NCI-H1092 treated with DMSO at 0.1 percent for 48 hours (cell line): ENCODE measurements at regions not wholly inside any gene's neighbourhood (a gene's known extent, or its start where the extent isn't known, plus 50 kb on each side); places are given as distances from the start of the nearest gene placed in this dataset.
"Not testable (repeated sequence)": the region's sequence is repeated elsewhere in the genome, so short reads cannot be mapped to it uniquely, and the experiment has no call there.

Experiments
- DNase-seq: peaks from one replicate; lab custom pipeline; 2025; lab: John Stamatoyannopoulos, UW

GRCh38 chr4:159939681-159940080, 836.8 kb downstream of the RAPGEF2 start:
- not testable (repeated sequence) for DNase-seq

GRCh38 chr4:159941076-159941475, 838.2 kb downstream of the RAPGEF2 start:
- DNase-seq = no peak

- DNase-seq = no peak
These were observed 841.6 kb downstream of the RAPGEF2 start for GRCh38 chr4:159944477-159944876.

DNA sequence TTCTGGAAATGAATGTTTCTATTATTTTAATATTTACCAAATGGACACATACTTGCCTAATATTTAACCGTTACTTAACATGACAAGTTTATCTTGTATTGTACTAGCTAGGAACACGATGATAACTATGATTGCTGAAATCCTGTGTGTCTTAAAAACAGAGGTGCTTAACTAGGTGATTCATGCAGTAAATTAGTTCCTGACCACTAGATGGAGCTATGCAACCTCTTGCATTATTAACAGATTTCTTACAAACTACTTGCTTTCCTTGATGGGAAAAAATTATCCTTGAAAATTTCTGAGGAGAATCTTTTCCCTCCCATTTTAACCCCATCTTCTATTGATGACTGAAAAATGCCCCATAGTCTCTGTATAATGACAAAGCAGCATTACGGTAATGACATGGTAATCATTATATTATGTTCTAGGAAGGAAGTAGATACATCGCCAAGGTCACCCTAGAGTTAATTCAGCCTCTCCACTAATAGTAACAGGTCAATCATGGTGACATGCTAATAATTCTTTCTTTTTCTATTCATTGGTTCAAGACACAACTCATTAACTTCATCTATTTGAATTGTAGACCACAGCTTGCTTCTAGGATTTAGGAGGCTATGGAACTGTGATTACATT, 844.2 kb downstream of the RAPGEF2 start:
- peak; percentile 48 for DNase-seq

- no peak for DNase-seq
These were observed 847.8 kb downstream of the RAPGEF2 start for GRCh38 chr4:159950707-159951106.

DNA sequence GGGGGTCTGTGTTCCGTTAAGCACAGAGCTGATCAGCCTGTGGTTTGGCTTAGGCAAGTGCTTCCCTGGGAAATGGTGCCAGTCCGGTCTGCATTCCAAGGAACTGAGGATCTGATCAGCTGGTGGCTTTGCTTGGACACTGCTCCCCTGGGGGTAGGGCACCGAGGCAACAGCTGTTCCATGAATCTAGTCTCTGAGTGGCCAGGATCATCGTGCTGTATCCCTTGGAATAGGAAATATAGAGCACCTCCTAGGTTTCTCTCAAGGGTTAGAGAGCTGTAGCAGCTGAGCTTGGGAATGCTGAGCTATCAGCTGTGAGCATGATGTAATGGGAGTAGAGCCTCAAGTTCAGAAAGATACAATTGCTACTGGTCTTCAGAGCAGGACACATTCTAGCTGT, 863.9 kb downstream of the RAPGEF2 start:
- no peak for DNase-seq

DNA sequence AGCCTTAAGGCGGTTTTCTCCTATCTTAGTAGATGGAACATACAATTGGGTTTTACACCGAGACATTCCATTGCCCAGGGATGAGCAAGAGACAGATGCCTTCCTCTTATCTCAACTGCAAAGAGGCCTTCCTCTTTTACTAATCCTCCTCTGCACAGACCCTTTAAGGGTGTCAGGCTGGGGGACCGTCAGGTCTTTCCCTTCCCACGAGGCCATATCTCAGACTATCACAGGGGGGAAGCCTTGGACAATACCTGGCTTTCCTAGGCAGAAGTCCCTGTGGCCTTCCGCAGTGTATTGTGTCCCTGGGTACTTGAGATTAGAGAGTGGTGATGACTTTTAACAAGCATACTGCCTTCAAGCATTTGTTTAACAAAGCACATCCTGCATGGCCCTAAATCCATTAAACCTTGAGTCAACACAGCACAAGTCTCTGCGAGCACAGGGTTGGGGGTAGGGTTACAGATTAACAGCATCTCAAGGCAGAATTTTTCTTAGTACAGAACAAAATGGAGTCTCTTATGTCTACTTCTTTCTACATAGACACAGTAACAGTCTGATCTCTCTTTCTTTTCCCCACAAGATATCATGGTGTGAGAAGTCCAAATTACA, 874.1 kb downstream of the RAPGEF2 start:
- DNase-seq = not testable (repeated sequence)

GRCh38 chr4:159977907-159978617, 875.2 kb downstream of the RAPGEF2 start:
- no peak for DNase-seq

GRCh38 chr4:159979351-159979750, 876.5 kb downstream of the RAPGEF2 start:
- no peak for DNase-seq

DNA sequence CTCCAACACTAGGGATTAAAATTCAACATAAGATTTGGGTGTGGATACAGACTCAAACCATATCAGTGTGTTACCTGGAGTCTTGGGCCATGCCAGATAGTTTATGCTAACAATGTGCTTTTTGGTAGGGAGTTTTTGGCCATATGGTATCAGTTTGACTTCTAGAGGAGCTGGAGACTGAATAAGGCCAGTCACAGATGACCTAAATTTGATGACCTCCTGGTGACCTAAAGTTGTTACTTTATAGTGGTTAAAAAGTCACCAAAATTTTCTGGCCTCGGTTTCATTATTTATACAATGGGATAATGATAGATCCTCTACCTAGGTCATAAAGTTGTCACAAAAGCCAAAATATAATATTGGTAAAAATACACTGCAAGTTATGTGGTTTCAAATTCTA, 877.1 kb downstream of the RAPGEF2 start:
- no peak for DNase-seq

GRCh38 chr4:159980826-159981468, 878.1 kb downstream of the RAPGEF2 start:
- no peak for DNase-seq

GRCh38 chr4:159981469-159981856, 878.6 kb downstream of the RAPGEF2 start:
- DNase-seq = no peak

GRCh38 chr4:159983082-159983481, 880.2 kb downstream of the RAPGEF2 start:
- no peak for DNase-seq

GRCh38 chr4:160009656-160010493, 907.0 kb downstream of the RAPGEF2 start:
- DNase-seq = no peak

GRCh38 chr4:160019936-160020335, 917.1 kb downstream of the RAPGEF2 start:
- DNase-seq = no peak

- DNase-seq = no peak
These were observed 917.9 kb downstream of the RAPGEF2 start for GRCh38 chr4:160020804-160021203.

- DNase-seq = no peak
These were observed 919.0 kb downstream of the RAPGEF2 start for GRCh38 chr4:160021870-160022269.

GRCh38 chr4:160026721-160027120, 923.8 kb downstream of the RAPGEF2 start:
- DNase-seq = no peak

DNA sequence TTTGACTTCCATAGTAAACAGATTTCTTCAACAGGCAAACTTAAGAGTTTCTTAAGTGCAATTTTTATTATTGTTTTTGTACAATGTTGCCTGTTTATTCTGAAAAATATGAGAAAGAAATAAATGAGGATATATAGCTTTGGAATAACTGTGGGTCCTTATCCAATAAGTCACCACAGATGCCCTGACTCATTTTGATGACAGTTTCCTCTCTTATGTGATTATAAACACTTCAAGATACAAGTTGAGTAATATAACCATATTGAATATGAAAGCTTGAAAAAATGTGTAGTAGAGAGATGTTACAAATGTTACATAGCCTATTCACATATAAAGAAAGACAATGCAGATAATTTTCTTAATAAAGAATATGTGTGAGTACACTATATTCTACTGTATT, 931.6 kb downstream of the RAPGEF2 start:
- no peak for DNase-seq

- no peak for DNase-seq
These were observed 935.7 kb downstream of the RAPGEF2 start for GRCh38 chr4:160038615-160039014.

GRCh38 chr4:160044693-160045092, 941.8 kb downstream of the RAPGEF2 start:
- no peak for DNase-seq
